Activated CD4-positive, alpha-beta T cell treated with anti-CD3 and anti-CD28 coated beads, Interleukin-2, amount 50 U/mL, for 1 hour (primary cell): ENCODE measurements at regions not wholly inside any gene's neighbourhood (a gene's known extent, or its start where the extent isn't known, plus 50 kb on each side); places are given as distances from the start of the nearest gene placed in this dataset.

Experiments used
- DNase-seq: peaks from one replicate; pipeline ENCODE4 v3.0.0-alpha.2; 2020

GRCh38 chr18:40407909-40408308 lies 1547.1 kb upstream of the PIK3C3 start:
- DNase-seq: no peak

GRCh38 chr18:40404284-40404683 lies 1550.8 kb upstream of the PIK3C3 start:
- DNase-seq: no peak

GRCh38 chr18:40402052-40402451 lies 1553.0 kb upstream of the PIK3C3 start:
- DNase-seq: no peak

GRCh38 chr18:40388121-40388520 lies 1566.9 kb upstream of the PIK3C3 start:
- no peak for DNase-seq

- DNase-seq: no peak
Observed at GRCh38 chr18:40387130-40387787, 1567.8 kb upstream of the PIK3C3 start.

- DNase-seq: no peak
Observed at GRCh38 chr18:40382197-40382596, 1572.8 kb upstream of the PIK3C3 start.

GRCh38 chr18:40380686-40381439 lies 1574.2 kb upstream of the PIK3C3 start:
- DNase-seq: no peak

GRCh38 chr18:40375837-40376236 lies 1579.2 kb upstream of the PIK3C3 start:
- no peak for DNase-seq

GRCh38 chr18:40371673-40372072 lies 1583.4 kb upstream of the PIK3C3 start:
- no peak for DNase-seq

GRCh38 chr18:40367576-40367975 lies 1587.5 kb upstream of the PIK3C3 start:
- no peak for DNase-seq

GRCh38 chr18:40366521-40366920 lies 1588.5 kb upstream of the PIK3C3 start:
- DNase-seq: no peak

GRCh38 chr18:40365526-40365925 lies 1589.5 kb upstream of the PIK3C3 start:
- no peak for DNase-seq

- DNase-seq: no peak
Observed at GRCh38 chr18:40360558-40360957, 1594.5 kb upstream of the PIK3C3 start.

- DNase-seq: no peak
Observed at GRCh38 chr18:40357536-40357935, 1597.5 kb upstream of the PIK3C3 start.

GRCh38 chr18:40356168-40356567 lies 1598.9 kb upstream of the PIK3C3 start:
- no peak for DNase-seq

GRCh38 chr18:40355726-40356125 lies 1599.3 kb upstream of the PIK3C3 start:
- DNase-seq: no peak

GRCh38 chr18:40348196-40348595 lies 1606.8 kb upstream of the PIK3C3 start:
- no peak for DNase-seq

- no peak for DNase-seq
Observed at GRCh38 chr18:40347261-40347660, 1607.8 kb upstream of the PIK3C3 start.

GRCh38 chr18:40346146-40346545 lies 1608.9 kb upstream of the PIK3C3 start:
- no peak for DNase-seq

- DNase-seq: no peak
Observed at GRCh38 chr18:40341701-40342100, 1613.3 kb upstream of the PIK3C3 start.

GRCh38 chr18:40338284-40338683 lies 1616.8 kb upstream of the PIK3C3 start:
- DNase-seq: no peak

GRCh38 chr18:40326985-40327384 lies 1628.0 kb upstream of the PIK3C3 start:
- DNase-seq: no peak

- no peak for DNase-seq
Observed at GRCh38 chr18:40325988-40326387, 1629.0 kb upstream of the PIK3C3 start.

GRCh38 chr18:40314199-40314598 lies 1640.8 kb upstream of the PIK3C3 start:
- DNase-seq: no peak
